COLO668 (cell line): ENCODE measurements at regions not wholly inside any gene's neighbourhood (a gene's known extent, or its start where the extent isn't known, plus 50 kb on each side); places are given as distances from the start of the nearest gene placed in this dataset.

Source experiments
- DNase-seq: peaks from one replicate; lab custom pipeline; 2025; ENCODE audit not compliant: unreplicated experiment; lab: John Stamatoyannopoulos, UW

- DNase-seq = no peak
Measured at GRCh38 chr5:9861666-9862256, 231.6 kb upstream of the TAS2R1 start.

GRCh38 chr5:9859808-9860207 is 229.7 kb upstream of the TAS2R1 start:
- DNase-seq = no peak

- DNase-seq = no peak
Measured at GRCh38 chr5:9858043-9858442, 227.9 kb upstream of the TAS2R1 start.

GRCh38 chr5:9853309-9853708 is 223.2 kb upstream of the TAS2R1 start:
- DNase-seq = no peak

GRCh38 chr5:9852671-9853070 is 222.5 kb upstream of the TAS2R1 start:
- DNase-seq = no peak

GRCh38 chr5:9851458-9851857 is 221.3 kb upstream of the TAS2R1 start:
- no peak for DNase-seq

GRCh38 chr5:9850456-9850855 is 220.3 kb upstream of the TAS2R1 start:
- no peak for DNase-seq

- no peak for DNase-seq
Measured at GRCh38 chr5:9847631-9848030, 217.5 kb upstream of the TAS2R1 start.

GRCh38 chr5:9845185-9845584 is 215.0 kb upstream of the TAS2R1 start:
- no peak for DNase-seq

- DNase-seq = no peak
Measured at GRCh38 chr5:9841516-9842170, 211.5 kb upstream of the TAS2R1 start.

GRCh38 chr5:9838916-9839315 is 208.8 kb upstream of the TAS2R1 start:
- no peak for DNase-seq

GRCh38 chr5:9834871-9835770 is 205.0 kb upstream of the TAS2R1 start:
- no peak for DNase-seq

GRCh38 chr5:9833871-9834270 is 203.7 kb upstream of the TAS2R1 start:
- no peak for DNase-seq

- no peak for DNase-seq
Measured at GRCh38 chr5:9832921-9833320, 202.8 kb upstream of the TAS2R1 start.

GRCh38 chr5:9831823-9832222 is 201.7 kb upstream of the TAS2R1 start:
- DNase-seq = no peak

GRCh38 chr5:9830184-9830583 is 200.0 kb upstream of the TAS2R1 start:
- no peak for DNase-seq

GRCh38 chr5:9829621-9830020 is 199.5 kb upstream of the TAS2R1 start:
- DNase-seq = no peak

GRCh38 chr5:9820691-9821449 is 190.7 kb upstream of the TAS2R1 start:
- no peak for DNase-seq

- DNase-seq = no peak
Measured at GRCh38 chr5:9818340-9818845, 188.2 kb upstream of the TAS2R1 start.

- no peak for DNase-seq
Measured at GRCh38 chr5:9817819-9818218, 187.7 kb upstream of the TAS2R1 start.

GRCh38 chr5:9815051-9815450 is 184.9 kb upstream of the TAS2R1 start:
- no peak for DNase-seq
